Aorta (tissue), 5 donors: ENCODE measurements at regions not wholly inside any gene's neighbourhood (a gene's known extent, or its start where the extent isn't known, plus 50 kb on each side); places are given as distances from the start of the nearest gene placed in this dataset.

Experiments
- ATAC-seq: fragments of 200-7000 bp; cut with Tn5 transposase; one replicate; pipeline ENCODE4 v1.9.1; 2022; ENCODE audit warnings: moderate library complexity; ENCODE audit not compliant: low FRiP score
- DNase-seq, 2 donors: peaks; one replicate each; pipeline ENCODE4 v3.0.0-alpha.2; 2020
- H3K27ac ChIP-seq, 2 donors: one replicate each; pipeline ENCODE4 v1.5.1; 2013; ENCODE audit warnings: low read length in 2 of 2, mild to moderate bottlenecking in 2 of 2, moderate library complexity in 2 of 2, control low read depth in 1 of 2, inconsistent platforms in 1 of 2, low read depth in 1 of 2
- H3K27me3 ChIP-seq, 2 donors: one replicate each; pipeline ENCODE4 v1.6.1; 2013; ENCODE audit warnings: control low read depth in 1 of 2, low read length in 1 of 2, mild to moderate bottlenecking in 1 of 2, moderate library complexity in 1 of 2; ENCODE audit not compliant: insufficient read depth in 2 of 2, control insufficient read depth in 1 of 2
- H3K36me3 ChIP-seq, 2 donors: one replicate each; pipeline ENCODE4 v1.6.1; 2013; ENCODE audit warnings: control low read depth in 1 of 2, low read length in 1 of 2, mild to moderate bottlenecking in 1 of 2; ENCODE audit not compliant: insufficient read depth in 2 of 2, control insufficient read depth in 1 of 2
- H3K4me1 ChIP-seq, 2 donors: one replicate each; pipeline ENCODE4 v1.6.1; 2013; ENCODE audit warnings: low read length in 2 of 2, control low read depth in 1 of 2, mild to moderate bottlenecking in 1 of 2, moderate library complexity in 1 of 2; ENCODE audit not compliant: insufficient read depth in 2 of 2, control insufficient read depth in 1 of 2
- H3K4me3 ChIP-seq, 2 donors: one replicate each; pipeline ENCODE4 v1.5.1; 2013; ENCODE audit warnings: low read length in 2 of 2, control low read depth in 1 of 2, mild to moderate bottlenecking in 1 of 2
- H3K9me3 ChIP-seq: one replicate; pipeline ENCODE4 v1.6.1; 2013; ENCODE audit warnings: mild to moderate bottlenecking, low read length; ENCODE audit not compliant: control insufficient read depth
- WGBS, 2 donors: extraction: QIAGEN DNeasy Blood & Tissue Kit; methylation state at CpG; one replicate each; pipeline ENCODE4 v1.1.7; 2013; 5-methylcytosine and 5-hydroxymethylcytosine counted together
- intact Hi-C, 2 donors: fragments of 100-400 bp; cut with DNase I; formaldehyde crosslinking; loops; one replicate each; pipeline versions ENCODE4 v1.14.2 to v1.15.0; 2022
- donor health status: healthy with polysubstance abuse.
- donor health status: Bipolar disorder and iron deficiency.
- donor health status: DM: no; HTN: no; CAD: no.
- donor health status: DM: no; HTN: no; CAD: no.
- donor health status: DM: yes; HTN: yes; CAD: no.

DNA sequence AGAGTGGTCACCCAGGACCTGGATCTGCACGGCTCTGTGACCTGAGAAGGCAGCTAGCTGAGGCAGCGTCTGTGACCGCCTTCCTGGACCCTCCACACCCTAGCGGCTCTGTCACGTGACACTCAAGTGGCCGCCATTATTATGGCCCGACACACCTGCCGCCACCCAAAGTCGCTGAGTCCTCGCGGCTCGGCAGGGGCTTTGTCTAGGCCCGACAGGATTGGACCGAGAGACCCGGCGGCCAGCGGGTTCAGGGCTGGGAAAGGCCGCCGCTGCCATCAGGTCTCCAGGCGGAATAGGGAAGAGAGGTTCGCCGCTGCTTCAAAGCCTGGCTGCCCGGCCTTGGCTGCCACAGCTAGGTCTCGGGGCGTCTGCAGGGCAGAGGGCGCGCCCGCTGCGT, 1162.5 kb upstream of the LRRTM1 start:
- peak; percentile 32 to 58 for DNase-seq
- H3K4me3 ChIP-seq, result no peak overlapping the region
- no peaks in the 10 kb centered on the region for H3K4me1 ChIP-seq
- intact Hi-C loops, result no loop called here
- H3K27me3 ChIP-seq, result no peaks in the 10 kb centered on the region
- H3K9me3 ChIP-seq, result peaks cover 5% of the 10 kb centered on the region
- WGBS, 2 donors, result 96 to 98% methylated on average over 29 of the region's 29 CpGs
- no peak for ATAC-seq
- no peaks in the 10 kb centered on the region for H3K36me3 ChIP-seq
- no peak overlapping the region for H3K27ac ChIP-seq

DNA sequence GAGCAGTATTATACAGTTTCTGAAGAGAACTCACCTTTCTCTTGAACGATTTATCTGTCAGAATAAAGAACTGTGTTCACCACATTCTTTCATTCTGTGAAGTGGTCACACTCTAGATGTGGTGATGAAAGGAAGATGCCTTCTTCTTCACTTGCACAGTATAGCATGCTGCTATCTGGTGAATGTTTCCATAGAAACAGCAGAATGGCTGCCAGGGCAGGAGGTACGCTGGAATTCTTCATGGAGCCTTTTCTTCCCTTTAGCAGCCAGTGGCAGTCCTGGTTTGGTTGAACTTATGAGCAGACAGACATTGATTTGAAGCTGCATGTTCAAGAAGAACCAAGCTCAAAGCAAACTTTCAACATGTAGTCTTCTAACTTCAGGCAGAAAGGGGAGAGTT, 1157.9 kb upstream of the LRRTM1 start:
- H3K4me3 ChIP-seq, result no peak overlapping the region
- H3K4me1 ChIP-seq, result no peaks in the 10 kb centered on the region
- H3K27me3 ChIP-seq, result no peaks in the 10 kb centered on the region
- intact Hi-C loops, result no loop called here
- 68 to 71% methylated on average over 2 of the region's 2 CpGs for WGBS, 2 donors
- ATAC-seq, result no peak
- no peak for DNase-seq
- no peak overlapping the region for H3K27ac ChIP-seq
- peaks cover 5% of the 10 kb centered on the region for H3K9me3 ChIP-seq
- H3K36me3 ChIP-seq, result no peaks in the 10 kb centered on the region

DNA sequence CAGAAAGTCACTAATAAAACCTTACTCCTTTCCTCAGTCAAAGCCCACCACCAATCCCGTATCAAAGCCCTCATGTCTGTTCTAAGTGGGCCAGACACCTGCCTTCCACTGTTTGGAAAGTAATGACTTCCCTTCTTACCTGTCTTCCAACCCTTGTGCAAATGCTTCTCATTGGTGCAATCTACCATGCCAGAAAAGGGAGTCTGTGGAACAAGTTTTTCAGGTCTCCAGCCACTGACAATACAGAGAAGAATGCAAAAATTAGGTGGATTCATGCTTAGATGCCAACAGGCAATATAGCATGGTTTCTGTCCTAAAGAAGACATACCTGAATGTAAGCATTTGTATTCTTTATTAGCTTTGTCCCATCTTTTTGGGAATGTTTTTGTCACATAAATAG, 1140.6 kb upstream of the LRRTM1 start:
- no peaks in the 10 kb centered on the region for H3K9me3 ChIP-seq
- no peaks in the 10 kb centered on the region for H3K4me1 ChIP-seq
- H3K36me3 ChIP-seq, result no peaks in the 10 kb centered on the region
- WGBS, 2 donors, result 52 to 67% methylated on average over 1 of the region's 1 CpG
- ATAC-seq (no peak), DNase-seq (no peak)
- intact Hi-C loops, result no loop called here
- no peak overlapping the region for H3K4me3 ChIP-seq
- H3K27me3 ChIP-seq, result no peaks in the 10 kb centered on the region
- no peak overlapping the region for H3K27ac ChIP-seq

DNA sequence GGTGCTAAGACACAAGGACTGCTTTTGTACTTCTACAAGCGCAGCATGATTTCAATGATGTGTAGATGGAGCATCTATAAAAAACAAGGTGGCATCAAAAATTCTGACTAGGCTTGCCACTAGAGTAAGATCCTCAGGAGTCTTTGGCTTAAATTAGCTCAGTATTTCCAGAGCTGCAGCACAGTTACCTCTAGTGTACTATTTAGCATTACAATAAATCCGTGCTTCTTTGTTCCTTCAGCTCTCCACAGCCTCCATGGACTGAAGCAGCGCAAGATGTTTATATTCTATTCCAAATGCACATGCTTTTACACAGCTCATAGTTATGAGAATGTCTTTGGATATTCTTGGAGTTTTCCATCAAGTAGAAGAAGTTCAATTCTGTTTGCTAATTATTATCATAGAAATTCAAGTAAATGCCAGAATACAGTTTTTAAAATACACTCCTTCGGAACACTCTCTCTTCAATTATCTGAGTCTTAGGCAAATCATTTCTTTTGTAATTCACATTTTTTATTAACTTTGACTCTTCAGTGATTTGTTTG, 1133.0 kb upstream of the LRRTM1 start:
- Histone ChIP-seq H3K4me3 (no peak overlapping the region), H3K4me1 (no peaks in the 10 kb centered on the region), H3K36me3 (no peaks in the 10 kb centered on the region), H3K9me3 (no peaks in the 10 kb centered on the region), H3K27me3 (no peaks in the 10 kb centered on the region), H3K27ac (no peak overlapping the region)
- no peak for ATAC-seq
- WGBS, 2 donors, result 75 to 80% methylated on average over 4 of the region's 4 CpGs
- intact Hi-C loops, result no loop called here
- DNase-seq, result no peak

DNA sequence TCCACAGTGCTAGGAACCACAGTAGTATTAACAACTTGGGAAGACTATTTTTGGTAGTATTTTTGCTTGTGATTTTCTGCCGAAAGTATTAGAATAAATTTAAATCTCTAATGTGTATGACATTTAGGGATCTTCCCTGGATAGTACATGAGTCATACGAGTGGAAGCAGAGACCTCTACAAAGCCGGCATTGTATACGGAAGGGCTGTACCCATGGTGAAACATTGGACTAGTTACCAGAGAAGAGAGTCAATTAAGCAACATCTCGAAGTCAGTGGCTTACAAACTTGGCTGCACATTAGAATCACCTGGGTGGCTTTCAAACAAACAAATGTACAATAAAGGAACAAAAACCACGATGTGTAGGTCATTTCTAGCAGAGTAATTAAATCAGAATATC, 1131.7 kb upstream of the LRRTM1 start:
- intact Hi-C loops, result no loop called here
- 75% methylated on average over 6 of the region's 6 CpGs for WGBS, 2 donors
- ATAC-seq (no peak), DNase-seq (no peak)
- no peak overlapping the region for H3K27ac ChIP-seq
- no peaks in the 10 kb centered on the region for H3K9me3 ChIP-seq
- H3K4me3 ChIP-seq, result no peak overlapping the region
- H3K27me3 ChIP-seq, result no peaks in the 10 kb centered on the region
- H3K4me1 ChIP-seq, result no peaks in the 10 kb centered on the region
- no peaks in the 10 kb centered on the region for H3K36me3 ChIP-seq

DNA sequence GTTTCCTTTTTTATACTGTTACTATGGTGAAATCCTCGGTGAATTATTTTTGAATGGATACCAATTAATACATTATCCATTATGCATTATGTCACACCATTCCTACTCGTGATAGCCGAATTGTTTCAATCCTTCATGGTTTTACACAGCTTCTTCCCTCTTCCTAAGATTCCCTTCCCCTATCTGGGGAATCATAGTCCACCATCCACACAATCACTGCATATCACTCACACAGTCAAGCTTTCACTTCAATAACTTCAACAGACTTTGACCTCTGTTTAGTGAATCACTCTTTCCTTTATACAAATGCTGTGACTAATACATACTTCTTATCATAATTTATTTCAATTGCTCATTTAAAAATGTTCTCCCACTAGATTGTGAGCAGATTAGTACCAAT, 1108.1 kb upstream of the LRRTM1 start:
- H3K4me3 ChIP-seq, result no peak overlapping the region
- ATAC-seq, result no peak
- no peaks in the 10 kb centered on the region for H3K36me3 ChIP-seq
- 79 to 81% methylated on average over 3 of the region's 3 CpGs for WGBS, 2 donors
- no peaks in the 10 kb centered on the region for H3K27me3 ChIP-seq
- intact Hi-C loops, result no loop called here
- no peak for DNase-seq
- no peak overlapping the region for H3K27ac ChIP-seq
- H3K4me1 ChIP-seq, result no peaks in the 10 kb centered on the region
- H3K9me3 ChIP-seq, result no peaks in the 10 kb centered on the region

DNA sequence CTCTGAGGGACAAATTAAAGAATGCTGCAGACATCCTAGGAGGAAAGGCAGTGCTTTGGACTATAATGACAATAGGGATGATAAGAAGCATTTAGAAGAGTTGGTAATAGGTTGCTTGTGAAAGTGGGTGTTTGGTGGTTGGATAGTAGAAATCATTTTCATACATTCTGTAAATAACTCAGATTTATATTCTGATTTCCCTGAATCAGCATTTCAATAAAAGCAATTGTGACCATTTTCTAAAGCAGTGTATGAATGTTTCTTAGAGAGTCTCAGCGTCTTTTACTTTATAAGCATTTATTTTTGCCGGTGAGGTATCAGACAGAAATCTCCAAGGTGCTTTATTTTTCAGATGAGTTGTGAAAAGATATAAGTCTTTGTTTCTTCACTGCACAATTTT, 1099.0 kb upstream of the LRRTM1 start:
- Histone ChIP-seq H3K4me3 (no peak overlapping the region), H3K4me1 (no peaks in the 10 kb centered on the region), H3K27ac (no peak overlapping the region), H3K36me3 (no peaks in the 10 kb centered on the region), H3K27me3 (no peaks in the 10 kb centered on the region), H3K9me3 (no peaks in the 10 kb centered on the region)
- intact Hi-C loops, result no loop called here
- DNase-seq (no peak), ATAC-seq (no peak)
- 82 to 84% methylated on average over 2 of the region's 2 CpGs for WGBS, 2 donors

DNA sequence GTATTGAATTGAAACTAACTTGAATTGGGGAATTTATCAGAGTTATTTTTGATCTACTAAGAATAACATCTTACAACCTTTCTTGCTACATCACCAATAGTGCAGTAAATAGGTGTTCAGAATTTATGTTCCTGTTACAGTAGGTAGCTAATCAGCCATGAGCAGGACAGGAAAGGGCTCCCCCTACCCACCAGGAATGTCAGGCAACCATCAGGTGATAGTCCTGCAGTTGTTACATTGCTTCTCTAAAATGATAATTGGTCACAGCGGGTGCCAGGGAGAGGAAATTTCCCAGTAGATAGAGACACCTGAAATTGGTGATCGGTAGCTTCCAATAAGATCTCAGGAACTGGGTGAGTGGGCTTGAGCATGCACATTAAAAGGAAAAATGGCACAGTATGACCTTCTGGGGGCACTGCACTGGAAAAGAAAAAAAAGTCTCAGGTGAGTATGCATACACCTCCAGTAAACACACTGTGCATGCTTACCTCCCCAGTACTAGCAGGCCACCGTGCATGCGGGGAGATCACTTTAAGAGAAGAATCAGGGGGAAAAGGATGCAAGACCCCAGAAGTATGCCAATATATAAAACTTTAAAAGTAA, 1092.0 kb upstream of the LRRTM1 start:
- no peak overlapping the region for H3K4me3 ChIP-seq
- no peaks in the 10 kb centered on the region for H3K27me3 ChIP-seq
- no peak for DNase-seq
- H3K36me3 ChIP-seq, result no peaks in the 10 kb centered on the region
- intact Hi-C loops, result no loop called here
- H3K4me1 ChIP-seq, result no peaks in the 10 kb centered on the region
- ATAC-seq, result no peak
- H3K27ac ChIP-seq, result no peak overlapping the region
- WGBS, 2 donors, result 93 to 94% methylated on average over 4 of the region's 4 CpGs
- H3K9me3 ChIP-seq, result no peaks in the 10 kb centered on the region

DNA sequence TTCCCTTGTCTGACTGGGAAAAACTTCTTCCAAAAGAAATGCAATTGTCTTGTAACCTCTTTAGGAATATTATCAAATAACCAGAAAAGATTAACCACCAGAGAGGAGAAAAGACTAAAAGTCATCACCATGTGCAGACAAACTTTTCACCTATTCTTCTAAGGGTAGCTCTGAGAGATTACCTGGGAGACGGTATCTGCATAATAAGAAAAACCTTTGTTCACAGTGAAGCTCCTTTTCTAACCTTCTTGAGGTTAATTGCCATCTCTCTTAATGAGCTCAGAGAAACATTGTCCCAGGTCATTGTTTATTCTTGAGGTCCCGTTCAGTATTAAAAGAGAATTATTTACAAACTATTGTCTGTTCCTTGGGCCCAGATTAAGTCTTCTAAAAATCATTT, 1091.2 kb upstream of the LRRTM1 start:
- no peak for DNase-seq
- H3K4me3 ChIP-seq, result no peak overlapping the region
- 62 to 67% methylated on average over 2 of the region's 2 CpGs for WGBS, 2 donors
- no peaks in the 10 kb centered on the region for H3K4me1 ChIP-seq
- H3K27ac ChIP-seq, result no peak overlapping the region
- H3K27me3 ChIP-seq, result no peaks in the 10 kb centered on the region
- ATAC-seq, result no peak
- intact Hi-C loops, result no loop called here
- no peaks in the 10 kb centered on the region for H3K9me3 ChIP-seq
- H3K36me3 ChIP-seq, result no peaks in the 10 kb centered on the region
